Ishikawa (cell line): ENCODE measurements at regions not wholly inside any gene's neighbourhood (a gene's known extent, or its start where the extent isn't known, plus 50 kb on each side); places are given as distances from the start of the nearest gene placed in this dataset.

Source experiments
- CEBPB ChIP-seq: IDR thresholded peaks from 2 replicates; pipeline ENCODE4 v1.6.1; 2012
- CREB1 ChIP-seq: IDR thresholded peaks from 2 replicates; pipeline ENCODE4 v1.6.1; 2012; ENCODE audit warnings: low read depth
- MAX ChIP-seq: IDR thresholded peaks from 2 replicates; pipeline ENCODE4 v1.6.1; 2012
- RAD21 ChIP-seq: IDR thresholded peaks from 2 replicates; pipeline ENCODE4 v1.6.1; 2012; ENCODE audit warnings: low read depth
- REST ChIP-seq: IDR thresholded peaks from 2 replicates; pipeline ENCODE4 v1.6.1; 2012; ENCODE audit warnings: low read depth, mild to moderate bottlenecking
- TAF1 ChIP-seq: IDR thresholded peaks from 2 replicates; pipeline ENCODE4 v1.6.1; 2012; ENCODE audit warnings: low read depth, mild to moderate bottlenecking

- TF ChIP-seq TAF1, result no peak
- TF ChIP-seq REST, result no peak
- TF ChIP-seq RAD21, result no peak
- no peak for TF ChIP-seq CEBPB
- no peak for TF ChIP-seq MAX
- no peak for TF ChIP-seq CREB1
These were observed 219.9 kb upstream of the GAS1 start for GRCh38 chr9:87167161-87167560.
